GM19238 (cell line): ENCODE measurements at regions not wholly inside any gene's neighbourhood (a gene's known extent, or its start where the extent isn't known, plus 50 kb on each side); places are given as distances from the start of the nearest gene placed in this dataset.
"Not testable (repeated sequence)": the region's sequence is repeated elsewhere in the genome, so short reads cannot be mapped to it uniquely, and the experiment has no call there.

Experiments used
- DNase-seq: peaks from one replicate; pipeline ENCODE4 v3.0.0; 2011; ENCODE audit warnings: low spot score; ENCODE audit not compliant: insufficient read length

DNA sequence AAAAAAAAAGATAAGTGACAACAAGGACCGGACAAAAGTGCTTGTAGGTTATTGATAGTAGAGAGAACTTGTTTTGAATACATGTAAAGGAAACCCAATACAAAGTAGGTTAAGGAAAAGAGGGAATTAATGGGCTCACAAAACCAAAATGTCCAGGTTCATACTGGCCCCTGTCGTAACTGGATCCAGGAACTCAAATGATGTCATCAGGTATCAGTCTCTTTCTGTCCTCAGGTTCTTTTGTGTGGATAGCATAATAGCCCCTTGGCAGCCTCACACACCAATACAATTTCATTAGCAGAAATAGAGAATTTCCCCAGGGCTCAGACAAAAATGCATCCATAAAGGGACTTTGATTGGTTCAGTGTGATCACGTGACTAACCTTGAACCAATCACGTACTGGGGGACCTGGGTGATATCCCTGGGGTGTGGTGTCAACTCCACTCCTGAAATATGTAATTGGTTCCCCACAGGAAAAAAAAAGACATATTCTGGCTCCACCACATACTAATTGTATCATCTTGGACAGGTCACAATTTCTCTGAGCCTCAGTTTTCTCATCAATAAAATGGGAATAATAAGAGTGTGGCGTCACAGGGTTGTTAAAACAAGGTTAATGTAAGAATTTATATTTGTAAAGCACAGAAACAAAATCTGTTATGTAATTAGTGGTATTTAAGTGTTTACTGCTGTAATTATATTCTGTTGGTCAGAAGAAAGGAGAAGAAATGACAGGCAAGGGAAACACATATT lies 174.8 kb downstream of the PDGFRA start:
- no peak for DNase-seq

DNA sequence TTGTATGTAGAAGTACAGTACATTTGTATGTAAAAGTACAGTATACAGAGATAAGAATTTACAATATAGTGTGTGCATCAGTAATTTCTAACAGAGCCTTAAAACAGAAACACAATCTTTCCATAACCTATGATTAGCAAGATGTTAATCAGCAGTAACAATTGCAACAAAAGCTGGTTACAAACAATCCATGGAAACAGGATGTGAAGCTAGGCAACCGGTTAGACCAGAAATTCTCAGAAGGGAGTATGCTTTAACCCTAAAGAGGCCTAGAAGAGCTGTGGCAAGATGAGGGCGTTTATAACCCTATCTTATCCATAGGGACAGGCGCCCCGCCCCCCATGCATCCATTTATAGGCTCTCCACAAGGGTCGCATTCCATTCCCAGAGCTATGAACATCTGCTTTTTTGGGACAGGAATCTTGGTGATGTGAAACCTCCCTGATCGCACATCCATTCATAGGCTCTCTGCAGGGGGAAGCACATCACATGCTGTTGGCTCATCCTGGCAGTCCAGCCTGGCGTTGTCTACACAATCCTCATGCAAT lies 180.3 kb downstream of the PDGFRA start:
- DNase-seq, result not testable (repeated sequence)

DNA sequence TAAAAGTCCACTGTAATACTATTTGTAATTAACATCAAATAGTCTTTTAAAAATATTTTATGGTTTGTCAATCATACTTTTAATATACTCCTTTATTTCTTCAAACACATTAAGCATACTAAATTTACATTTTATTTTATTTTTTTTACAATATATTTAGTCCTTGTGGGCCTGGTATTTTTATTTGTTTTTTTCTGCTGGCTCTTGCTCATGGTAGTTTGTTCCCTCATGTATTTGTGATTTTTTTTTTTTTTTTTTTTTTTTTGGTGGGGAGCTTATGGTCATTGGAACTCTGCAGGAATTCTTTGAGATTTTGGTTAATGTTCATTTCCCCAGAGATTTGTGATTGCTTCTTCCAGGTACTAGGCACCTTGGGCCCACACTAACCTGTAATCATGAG lies 185.5 kb downstream of the PDGFRA start:
- no peak for DNase-seq

DNA sequence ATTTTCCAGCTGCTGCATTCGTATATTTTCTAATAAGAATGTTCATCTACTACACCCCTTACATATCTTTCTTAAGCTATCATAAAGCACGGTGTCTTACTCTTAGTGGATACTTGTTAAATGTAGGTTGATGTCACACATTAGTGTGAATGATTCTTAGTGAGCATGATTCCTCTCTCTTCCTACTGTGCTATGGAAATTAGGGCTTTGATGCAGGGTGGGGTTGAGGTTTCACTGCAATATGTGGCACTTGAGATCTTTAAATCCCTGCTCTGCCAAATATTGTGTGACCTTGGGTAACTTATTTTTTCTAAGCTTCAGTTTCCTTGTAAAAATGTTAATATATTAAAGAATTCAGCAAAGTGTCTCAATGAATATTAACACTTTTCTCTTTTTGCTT lies 188.4 kb downstream of the PDGFRA start:
- no peak for DNase-seq

DNA sequence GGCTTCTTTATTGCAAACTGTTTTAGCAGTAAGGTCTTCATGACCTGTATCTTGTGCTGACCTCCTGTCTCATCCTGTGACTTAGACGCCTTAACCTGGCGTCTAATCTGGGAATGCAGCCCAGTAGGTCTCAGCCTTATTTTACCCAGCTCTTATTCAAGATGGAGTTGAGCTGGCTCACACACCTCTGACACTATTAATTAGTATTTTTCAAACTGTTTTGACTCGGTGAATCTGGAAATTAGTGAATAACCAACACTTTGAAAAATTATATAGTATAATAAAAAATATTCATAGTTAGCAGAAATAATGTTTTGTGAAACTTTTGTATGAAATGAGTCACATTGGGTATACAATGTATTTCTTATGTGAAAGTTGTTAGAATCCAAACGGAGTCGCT lies 189.4 kb downstream of the PDGFRA start:
- DNase-seq, result no peak

DNA sequence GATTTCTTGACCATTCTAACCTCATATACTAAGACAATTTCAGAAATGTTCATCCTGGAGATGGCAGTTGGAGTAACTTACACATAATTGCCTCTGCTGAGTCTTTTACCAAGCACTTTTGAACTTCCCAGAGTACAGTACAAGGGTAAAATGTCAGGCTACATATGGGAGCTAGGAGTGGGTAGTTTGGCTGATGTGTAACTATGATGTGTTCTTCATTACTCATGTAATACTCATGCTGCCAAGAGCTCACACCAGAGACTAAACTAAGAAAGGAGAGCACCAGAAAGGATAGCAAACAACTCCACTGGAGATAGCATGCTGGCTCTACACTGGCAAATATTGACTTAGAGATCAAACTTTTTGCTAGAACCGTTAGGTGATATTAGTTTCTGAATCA lies 194.0 kb downstream of the PDGFRA start:
- DNase-seq, result no peak

DNA sequence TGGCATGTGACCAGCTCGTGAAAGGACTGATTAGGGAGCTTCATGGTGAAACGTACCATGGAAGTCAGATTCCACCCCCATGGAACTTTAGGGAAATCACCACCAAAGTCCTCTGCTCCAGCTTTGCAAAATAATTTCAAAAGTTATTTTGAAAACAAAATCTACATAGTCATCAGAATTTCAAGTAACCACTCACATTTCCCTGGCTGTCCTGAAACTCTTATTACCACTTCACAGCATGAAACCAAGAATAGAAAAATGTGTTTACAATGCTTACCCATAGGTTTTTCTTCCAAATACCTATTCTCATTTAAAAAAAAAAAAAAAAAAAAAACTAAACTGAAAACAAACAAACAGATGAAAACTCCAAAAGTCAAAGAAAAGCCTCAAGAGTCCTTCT lies 198.7 kb downstream of the PDGFRA start:
- DNase-seq, result no peak

DNA sequence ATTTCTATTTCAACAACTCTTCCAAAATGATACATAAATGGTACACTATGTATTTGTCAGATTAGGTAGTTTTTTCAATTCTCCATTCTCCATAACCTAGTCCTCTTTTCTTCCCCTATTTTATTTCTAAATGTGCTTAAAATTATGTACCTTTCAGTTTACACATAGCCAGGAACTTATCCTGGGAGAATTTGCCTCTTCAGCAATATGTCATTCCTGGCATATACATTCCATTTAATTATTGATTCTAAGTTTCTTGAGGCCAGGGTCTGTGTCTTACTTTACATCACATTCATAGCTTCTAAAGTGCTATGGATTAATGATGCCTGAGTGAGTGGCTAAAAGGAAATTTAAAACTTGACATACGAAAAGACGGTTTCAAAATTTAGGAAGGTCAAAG lies 199.8 kb downstream of the PDGFRA start:
- DNase-seq, result no peak

DNA sequence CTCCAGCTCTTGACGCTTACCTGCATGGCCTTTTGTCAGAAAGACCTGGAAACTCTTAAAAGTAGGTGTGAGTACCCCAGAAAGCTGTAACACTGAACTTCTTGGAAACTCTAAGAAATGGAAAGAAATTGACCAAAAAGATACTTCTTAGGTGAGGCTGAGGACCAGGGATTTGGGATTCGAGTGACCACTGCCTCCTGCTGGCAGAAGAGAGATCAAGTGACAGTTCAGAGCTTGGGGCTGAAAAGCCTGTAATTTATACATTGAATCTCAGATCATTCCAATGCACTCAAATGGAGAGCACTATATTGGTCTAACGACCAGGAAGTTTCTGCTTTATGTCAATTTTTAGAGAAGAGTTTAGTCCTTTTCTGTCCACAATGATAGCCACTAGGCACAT lies 204.6 kb downstream of the PDGFRA start:
- DNase-seq, result no peak

DNA sequence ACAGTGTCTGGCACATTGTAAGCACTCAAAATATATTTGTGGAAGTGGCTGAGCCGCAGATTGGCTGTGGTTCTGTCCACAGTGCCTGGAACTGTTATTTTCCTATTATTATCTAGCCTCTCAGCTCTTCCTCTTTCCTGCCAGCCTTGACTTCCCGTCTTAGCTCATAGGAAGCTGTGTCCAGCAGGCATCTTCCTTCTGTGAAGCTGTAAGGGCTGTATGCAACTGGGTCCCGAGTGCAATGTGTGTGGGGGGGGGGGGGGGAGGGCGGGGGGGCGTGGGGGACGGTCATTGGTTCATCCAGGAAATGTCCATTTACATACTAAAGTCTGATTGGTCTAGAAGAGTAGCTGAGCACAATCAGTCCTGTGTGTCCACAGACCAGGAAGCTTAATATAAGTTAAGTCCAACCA lies 210.7 kb downstream of the PDGFRA start:
- DNase-seq, result no peak

DNA sequence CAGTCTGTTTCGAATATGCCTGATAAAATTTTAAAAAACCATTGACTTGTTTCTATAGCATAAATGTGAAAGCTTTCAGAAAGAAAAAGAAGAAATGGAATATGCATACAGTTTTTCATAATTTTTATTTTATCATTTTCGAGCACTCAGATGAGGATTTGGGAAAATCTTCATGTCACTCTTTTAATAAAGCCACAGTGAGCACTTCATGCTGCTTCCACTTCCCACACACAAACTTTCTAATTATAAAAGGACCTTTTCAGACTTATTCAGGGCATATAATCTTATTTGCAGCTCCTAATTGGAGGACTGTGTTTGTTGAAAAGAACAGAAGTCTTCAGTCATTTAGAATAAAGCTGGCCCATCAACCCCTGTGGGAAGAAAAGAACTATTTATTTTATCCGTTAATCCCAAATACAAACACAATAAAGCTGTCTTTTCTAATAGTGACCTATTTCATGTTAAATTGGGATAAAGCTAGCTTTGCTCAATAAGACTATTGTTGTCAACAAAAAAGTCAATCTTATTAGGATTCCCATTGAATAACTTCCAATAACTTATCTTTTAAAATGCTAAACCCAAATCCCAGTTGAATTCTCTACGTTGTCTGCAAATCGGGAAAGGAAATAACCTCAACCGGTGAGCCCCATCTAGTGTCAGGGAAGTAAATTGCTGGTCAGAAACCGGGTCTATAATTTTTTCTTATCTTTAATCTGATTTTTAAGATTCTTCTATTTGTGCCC lies 211.5 kb downstream of the PDGFRA start:
- DNase-seq, result no peak

DNA sequence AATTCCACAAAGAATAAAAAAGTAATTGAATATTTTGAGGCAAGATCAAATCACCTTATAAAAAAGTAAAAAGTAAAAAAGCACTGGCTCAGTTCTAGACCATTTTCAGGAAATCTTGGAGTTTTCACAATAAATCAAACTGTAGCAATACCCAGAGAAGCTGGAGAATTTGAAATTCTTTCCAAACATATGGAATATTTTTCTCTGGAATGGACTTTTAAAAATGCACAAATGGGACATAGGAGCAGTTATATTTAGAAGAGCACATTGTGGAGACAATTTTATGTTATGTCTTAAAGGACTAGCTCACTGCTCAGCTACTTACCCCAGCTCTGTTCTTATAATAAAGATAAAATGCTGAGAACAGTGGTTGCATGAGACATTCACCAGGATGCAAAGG lies 211.9 kb upstream of the KIT start:
- DNase-seq, result no peak

DNA sequence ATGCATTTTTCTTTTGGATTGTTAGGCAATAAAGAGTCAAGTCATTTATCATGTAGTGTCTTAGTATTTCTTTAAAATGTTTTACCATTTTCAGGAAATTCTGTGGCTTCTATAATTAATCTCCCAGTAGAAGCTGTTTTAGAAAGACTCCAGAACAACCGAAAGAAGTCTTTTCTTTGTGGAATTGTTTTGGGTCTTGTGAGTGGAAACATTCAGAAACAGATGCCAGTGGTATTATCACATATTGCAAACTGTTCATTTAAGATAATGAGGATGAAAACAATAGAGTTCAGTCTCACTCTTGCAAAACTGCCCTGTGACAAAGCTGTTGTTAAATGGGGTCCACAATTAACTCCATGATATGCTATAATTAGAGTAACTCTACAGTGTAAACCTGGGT lies 211.2 kb upstream of the KIT start:
- no peak for DNase-seq

DNA sequence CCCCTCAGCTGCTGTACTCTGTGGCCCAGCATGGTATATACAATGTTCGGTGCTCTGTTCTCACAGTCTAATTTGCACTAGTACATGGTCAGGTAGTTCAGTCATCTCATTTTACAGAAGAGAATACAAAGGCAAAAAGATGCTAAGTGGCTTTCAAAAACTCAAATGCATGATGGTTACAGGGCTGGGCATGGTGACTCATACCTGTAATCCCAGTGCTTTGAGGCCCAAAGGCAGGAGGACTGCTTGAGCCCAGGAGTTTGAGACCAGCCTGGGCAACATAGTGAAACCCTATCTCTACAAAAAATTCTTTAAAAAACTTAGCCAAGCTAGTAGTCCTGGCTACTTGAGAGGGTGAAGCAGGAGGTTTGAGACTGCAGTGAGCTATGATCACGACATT lies 210.5 kb upstream of the KIT start:
- no peak for DNase-seq

DNA sequence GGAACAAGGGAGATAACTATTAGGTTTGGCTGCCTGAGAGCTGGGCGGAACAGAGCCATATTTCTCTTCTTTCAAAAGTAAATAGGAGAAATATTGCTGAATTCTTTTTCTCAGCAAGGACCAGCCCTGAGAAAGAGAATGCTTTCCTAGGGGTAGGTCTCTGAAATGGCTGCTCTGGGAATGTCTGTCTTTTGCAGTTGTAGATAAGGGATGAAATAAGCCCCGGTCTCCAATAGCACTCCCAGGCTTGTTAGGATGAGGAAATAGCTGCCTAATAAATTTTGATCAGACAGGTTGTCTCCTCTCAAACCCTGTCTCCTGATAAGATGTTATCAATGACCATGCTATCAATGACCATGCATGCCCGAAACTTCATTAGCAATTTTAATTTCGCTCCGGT lies 207.8 kb upstream of the KIT start:
- DNase-seq, result no peak

DNA sequence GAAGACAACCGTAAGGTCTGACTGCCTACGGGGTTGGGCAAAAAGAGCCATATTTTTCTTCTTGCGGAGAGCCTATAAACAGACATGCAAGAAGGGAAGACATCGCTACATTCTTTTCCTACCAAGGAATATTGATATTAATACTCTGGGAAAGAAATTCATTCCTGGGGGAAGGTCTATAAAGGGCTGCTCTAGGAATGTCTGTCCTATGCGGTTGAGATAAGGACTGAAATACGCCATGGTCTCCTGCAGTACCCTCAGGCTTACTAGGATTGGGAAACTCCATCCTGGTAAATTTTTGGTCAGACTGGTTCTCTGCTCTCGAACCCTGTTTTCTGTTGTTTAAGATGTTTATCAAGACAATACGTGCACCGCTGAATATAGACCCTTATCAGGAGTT lies 190.8 kb upstream of the KIT start:
- DNase-seq, result not testable (repeated sequence)

DNA sequence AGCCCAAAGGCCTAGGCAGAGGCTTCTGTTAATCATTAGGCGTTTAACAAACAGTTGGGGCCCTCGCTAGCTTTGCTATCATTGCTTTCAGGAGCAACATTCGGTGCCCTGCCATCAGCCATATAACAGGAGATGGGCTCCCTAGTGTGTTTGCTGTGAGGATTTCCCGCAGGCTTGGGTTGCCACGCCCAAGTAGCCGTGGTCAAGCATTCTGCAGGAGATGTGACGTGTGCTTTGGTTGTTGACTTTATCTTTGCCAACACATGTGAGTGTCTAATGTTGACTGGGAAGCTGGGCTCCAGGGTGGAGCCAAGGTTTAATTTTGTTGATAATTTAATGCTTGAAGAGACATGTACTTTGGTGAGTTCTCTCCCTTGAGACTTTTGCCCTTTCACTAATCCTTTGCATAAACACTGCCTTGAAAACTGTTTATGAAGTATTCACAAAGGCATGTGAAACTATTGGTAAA lies 184.6 kb upstream of the KIT start:
- DNase-seq, result no peak

DNA sequence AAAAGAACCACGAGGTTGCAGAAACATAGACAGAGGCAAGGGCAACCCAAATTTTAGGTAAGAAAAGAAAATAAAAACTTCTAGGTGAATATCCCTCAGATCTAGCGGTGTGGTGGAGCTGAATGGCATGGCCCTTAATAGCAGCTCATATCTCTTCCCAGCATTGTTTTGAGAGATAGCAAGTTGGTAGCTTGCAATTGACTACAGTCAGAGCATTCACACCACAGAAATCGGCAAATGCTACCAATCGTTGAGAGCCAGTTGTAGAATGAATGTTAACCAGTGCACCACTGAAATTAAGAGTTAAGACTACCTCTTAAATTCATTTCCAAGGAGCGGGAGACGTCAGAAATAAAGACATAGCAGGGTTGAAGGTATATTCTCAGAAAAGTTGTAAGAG lies 184.0 kb upstream of the KIT start:
- DNase-seq, result no peak

DNA sequence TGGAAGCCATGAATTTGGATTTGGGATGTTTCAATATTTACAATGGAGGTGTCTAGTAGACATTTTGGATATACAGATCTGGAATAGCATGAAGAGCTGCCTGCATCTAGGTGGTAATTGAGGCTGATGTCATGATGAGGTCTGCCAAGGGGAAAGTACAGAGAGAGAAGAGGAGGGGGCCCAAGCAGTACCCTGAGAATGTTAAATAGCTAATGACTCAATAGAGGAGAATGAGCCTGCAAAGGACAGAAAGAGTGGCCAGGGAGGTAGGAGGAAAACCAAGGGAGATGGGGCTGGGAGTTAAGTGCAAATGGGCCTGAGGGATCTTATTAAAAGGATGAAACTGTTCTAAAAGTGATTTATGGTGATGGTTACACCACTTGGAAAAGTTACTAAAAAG lies 182.2 kb upstream of the KIT start:
- DNase-seq, result no peak

DNA sequence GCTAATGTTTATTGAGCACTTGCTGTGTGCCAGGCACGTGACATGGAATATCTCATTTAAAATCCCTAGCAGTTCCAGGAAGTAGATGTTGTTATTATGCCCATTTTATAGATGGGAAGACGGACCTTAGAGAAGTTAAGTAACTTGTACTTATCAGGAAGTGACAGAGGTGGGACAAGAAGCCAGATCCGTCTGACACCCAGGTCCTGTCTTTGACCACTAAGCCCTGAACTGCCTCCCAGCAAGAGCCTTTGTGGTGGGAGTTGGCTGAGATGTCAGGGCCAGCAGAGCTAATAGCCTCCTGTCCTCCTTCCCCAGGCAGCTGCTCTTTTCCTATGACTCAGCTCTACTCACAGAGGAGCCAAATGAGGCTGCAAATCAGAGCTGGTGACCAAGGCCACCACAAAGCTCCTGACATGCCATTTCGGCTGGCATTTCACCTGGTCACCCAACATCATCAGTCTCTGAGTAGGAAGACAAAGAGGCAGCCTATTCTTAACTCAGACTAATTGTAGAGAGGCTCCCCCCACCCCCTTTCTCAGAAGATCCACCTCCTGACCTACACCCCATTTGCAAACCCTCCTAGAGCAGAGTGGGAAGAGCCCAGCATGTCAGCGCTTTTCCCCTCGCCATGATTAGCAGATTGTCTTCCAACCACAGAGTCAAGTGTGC lies 175.1 kb upstream of the KIT start:
- DNase-seq, result no peak

DNA sequence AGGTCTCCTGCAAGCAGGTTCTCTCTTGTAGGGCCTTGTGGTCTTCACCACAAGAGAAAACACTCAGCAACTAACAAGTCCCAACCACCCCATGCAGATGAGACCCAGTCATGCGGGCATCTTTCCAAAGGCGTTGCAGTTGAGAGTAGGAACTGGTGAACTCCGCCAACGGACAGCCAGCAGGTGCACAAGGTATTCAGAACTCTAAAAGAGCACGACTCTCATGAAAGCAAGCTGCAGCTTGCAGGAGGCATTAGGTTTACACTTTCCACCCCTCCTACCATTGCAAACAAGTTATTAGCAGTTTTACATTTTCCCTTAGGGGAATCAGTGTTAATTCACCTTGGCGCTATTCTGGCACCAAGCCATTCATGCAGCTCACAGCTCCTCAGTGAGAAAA lies 173.4 kb upstream of the KIT start:
- DNase-seq, result no peak

DNA sequence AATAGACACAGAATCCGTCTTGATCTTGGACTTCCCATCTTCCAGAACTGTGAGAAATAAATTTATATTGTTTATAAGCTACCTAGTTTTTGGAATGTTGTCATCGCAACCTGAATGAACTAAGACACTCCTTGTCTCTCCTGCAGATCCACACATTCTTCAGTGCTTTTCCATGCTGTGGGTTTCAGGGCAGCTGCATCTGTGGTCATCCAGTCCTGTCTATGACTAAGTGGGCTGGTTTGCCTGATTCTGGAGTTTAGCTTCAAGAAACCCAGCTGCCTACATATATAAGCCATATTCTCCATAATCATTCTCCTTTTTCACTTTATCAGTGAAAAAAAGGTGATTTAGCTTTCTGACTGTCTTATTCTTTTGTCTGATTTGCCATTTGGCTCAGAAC lies 170.3 kb upstream of the KIT start:
- DNase-seq, result no peak
